ENCODE measurements at regions not wholly inside any gene's neighbourhood (a gene's known extent, or its start where the extent isn't known, plus 50 kb on each side); places are given as distances from the start of the nearest gene placed in this dataset.

DNA sequence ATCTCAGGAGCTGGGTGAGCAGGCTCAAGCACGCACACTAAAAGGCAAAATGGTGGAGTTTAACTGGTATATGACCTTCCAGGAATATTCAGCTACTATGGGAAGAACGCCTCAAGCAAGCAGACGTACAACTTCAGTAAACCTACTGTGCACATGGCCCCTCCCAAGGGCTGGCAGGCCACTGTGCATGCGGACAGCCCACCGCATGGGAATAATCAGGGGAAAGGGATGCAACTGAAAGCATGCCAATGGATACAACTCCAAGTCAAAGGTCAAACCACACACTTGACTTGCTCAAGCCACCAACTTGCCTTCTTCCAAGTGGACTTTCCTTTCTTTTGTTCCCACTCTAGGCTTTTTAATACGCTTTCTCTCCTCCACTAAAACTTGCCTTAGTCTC, 121.6 kb upstream of the SNTG2 start:
- WGBS, 3 donors = 80 to 87% (median 84%) methylated on average over 6 of the region's 6 CpGs
- Histone ChIP-seq H3K27me3 (no peaks in the 10 kb centered on the region), H3K36me3 (no peaks in the 10 kb centered on the region), H3K9me3 (no peaks in the 10 kb centered on the region), H3K4me3 (no peak overlapping the region), H3K4me1 (ENCODE audit: insufficient read depth) (no peaks in the 10 kb centered on the region), H3K27ac (no peak overlapping the region)
- TF ChIP-seq, protein P1, sequence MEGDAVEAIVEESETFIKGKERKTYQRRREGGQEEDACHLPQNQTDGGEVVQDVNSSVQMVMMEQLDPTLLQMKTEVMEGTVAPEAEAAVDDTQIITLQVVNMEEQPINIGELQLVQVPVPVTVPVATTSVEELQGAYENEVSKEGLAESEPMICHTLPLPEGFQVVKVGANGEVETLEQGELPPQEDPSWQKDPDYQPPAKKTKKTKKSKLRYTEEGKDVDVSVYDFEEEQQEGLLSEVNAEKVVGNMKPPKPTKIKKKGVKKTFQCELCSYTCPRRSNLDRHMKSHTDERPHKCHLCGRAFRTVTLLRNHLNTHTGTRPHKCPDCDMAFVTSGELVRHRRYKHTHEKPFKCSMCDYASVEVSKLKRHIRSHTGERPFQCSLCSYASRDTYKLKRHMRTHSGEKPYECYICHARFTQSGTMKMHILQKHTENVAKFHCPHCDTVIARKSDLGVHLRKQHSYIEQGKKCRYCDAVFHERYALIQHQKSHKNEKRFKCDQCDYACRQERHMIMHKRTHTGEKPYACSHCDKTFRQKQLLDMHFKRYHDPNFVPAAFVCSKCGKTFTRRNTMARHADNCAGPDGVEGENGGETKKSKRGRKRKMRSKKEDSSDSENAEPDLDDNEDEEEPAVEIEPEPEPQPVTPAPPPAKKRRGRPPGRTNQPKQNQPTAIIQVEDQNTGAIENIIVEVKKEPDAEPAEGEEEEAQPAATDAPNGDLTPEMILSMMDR (IDR thresholded peaks at IDR 0.05) = no peak
- TF ChIP-seq POLR2A (IDR thresholded peaks at IDR 0.05) (no peak), EP300 (IDR thresholded peaks at IDR 0.05) (no peak)
- no peak for DNase-seq
- intact Hi-C loops (cut with DNase I) = no loop called here

DNA sequence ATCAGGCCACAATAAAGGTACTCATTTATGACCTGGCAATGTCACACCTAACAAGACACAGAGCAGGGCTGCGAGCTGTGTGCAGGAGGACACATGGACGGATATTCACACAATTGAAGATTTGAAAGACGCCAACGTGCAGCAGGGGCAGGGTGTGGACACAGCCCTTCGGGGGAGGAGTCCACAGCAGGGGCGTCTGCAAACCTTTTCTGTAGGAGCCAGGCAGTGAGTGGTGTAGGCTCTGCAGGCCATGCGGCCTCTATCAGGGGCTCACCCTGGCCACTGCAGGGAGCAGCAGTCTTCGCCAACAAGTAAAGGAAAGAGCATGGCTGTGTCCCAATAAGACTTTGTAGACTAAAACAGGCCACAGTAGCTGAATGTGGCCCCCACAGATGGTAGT, 125.7 kb upstream of the SNTG2 start:
- no peak for DNase-seq
- intact Hi-C loops (cut with DNase I) = no loop called here
- Histone ChIP-seq H3K27ac (no peak overlapping the region), H3K9me3 (no peaks in the 10 kb centered on the region), H3K36me3 (no peaks in the 10 kb centered on the region), H3K4me3 (no peak overlapping the region), H3K27me3 (no peaks in the 10 kb centered on the region), H3K4me1 (ENCODE audit: insufficient read depth) (no peaks in the 10 kb centered on the region)
- TF ChIP-seq POLR2A (IDR thresholded peaks at IDR 0.05) = no peak
- no peak for TF ChIP-seq EP300 (IDR thresholded peaks at IDR 0.05)
- TF ChIP-seq, protein P1 (IDR thresholded peaks at IDR 0.05) = no peak
- 73 to 80% (median 77%) methylated on average over 8 of the region's 8 CpGs for WGBS, 3 donors

DNA sequence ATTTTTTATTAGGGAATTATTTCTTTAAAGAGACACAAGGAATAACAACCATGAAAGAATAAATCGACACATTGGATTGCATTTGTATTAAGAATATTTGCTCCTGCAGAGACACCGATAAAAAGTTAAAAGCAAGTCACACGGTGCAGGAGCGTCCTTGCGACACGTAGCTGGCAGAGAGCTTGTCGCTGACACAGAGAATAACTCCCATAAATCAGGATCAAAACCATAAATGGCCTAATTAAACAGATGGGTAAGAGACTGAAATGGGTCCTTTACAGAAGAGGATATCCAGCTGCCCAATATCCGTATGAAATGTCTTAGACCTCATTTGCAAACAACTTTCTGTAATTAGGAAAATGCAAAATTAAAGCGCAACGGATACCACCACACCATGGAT, 126.1 kb upstream of the SNTG2 start:
- no peaks in the 10 kb centered on the region for H3K4me1 ChIP-seq (ENCODE audit: insufficient read depth)
- 88 to 93% (median 91%) methylated on average over 10 of the region's 10 CpGs for WGBS, 3 donors
- no peak overlapping the region for H3K27ac ChIP-seq
- no peaks in the 10 kb centered on the region for H3K36me3 ChIP-seq
- intact Hi-C loops (cut with DNase I) = no loop called here
- H3K4me3 ChIP-seq = no peak overlapping the region
- H3K9me3 ChIP-seq = no peaks in the 10 kb centered on the region
- H3K27me3 ChIP-seq = no peaks in the 10 kb centered on the region
- TF ChIP-seq EP300 (IDR thresholded peaks at IDR 0.05) (no peak), POLR2A (IDR thresholded peaks at IDR 0.05) (no peak)
- TF ChIP-seq, protein P1 (IDR thresholded peaks at IDR 0.05) = no peak
- no peak for DNase-seq

DNA sequence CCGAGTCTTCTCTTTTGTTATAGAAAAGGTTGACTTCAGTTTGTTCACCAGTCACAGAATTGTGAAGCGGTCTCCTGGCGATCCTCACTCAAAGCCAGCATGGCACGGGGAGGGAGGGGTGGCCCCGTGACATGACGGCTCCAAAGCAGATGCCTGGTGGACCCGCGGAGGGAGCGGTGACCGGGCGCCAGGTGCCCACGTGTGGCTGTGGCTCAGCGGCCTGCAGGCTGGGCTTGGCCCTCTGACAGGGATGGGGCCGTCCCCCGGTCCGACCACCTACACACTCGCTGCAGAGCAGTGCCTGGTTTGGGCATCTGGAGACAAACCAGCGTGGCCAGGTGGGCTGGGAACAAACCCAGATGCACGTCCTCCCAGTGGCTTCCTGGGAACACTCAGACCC, 129.1 kb upstream of the SNTG2 start:
- H3K4me3 ChIP-seq = no peak overlapping the region
- DNase-seq = no peak
- H3K27me3 ChIP-seq = no peaks in the 10 kb centered on the region
- no peaks in the 10 kb centered on the region for H3K4me1 ChIP-seq (ENCODE audit: insufficient read depth)
- no peaks in the 10 kb centered on the region for H3K36me3 ChIP-seq
- H3K27ac ChIP-seq = no peak overlapping the region
- 87 to 89% (median 88%) methylated on average over 19 of the region's 19 CpGs for WGBS, 3 donors
- TF ChIP-seq EP300 (IDR thresholded peaks at IDR 0.05) = no peak
- TF ChIP-seq, protein P1 (IDR thresholded peaks at IDR 0.05) = no peak
- TF ChIP-seq POLR2A (IDR thresholded peaks at IDR 0.05) = no peak
- no peaks in the 10 kb centered on the region for H3K9me3 ChIP-seq
- intact Hi-C loops (cut with DNase I) = no loop called here

DNA sequence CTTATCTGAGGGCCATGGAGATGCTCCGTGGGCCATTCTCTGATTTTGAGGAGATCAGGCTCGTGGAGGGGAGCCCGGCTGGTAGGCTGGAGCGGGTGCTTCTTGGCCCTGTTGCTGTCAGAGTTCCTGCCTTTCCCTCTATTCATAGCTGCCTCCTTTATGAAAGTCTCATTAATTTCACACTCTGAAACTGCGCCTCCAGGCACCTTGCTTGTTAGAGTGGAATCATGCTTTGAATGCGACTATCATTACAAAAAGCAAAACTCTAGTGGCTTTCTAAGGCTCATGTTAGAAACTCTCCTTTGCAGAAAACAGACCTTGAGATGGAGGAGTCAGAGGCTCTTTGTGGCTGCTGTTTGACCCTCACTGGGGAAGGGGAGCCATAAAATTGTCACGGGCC, 131.0 kb upstream of the SNTG2 start:
- TF ChIP-seq, protein P1 (IDR thresholded peaks at IDR 0.05) = no peak
- TF ChIP-seq POLR2A (IDR thresholded peaks at IDR 0.05) (no peak), EP300 (IDR thresholded peaks at IDR 0.05) (no peak)
- no peak for DNase-seq
- Histone ChIP-seq H3K4me3 (no peak overlapping the region), H3K27ac (no peak overlapping the region), H3K27me3 (no peaks in the 10 kb centered on the region), H3K9me3 (no peaks in the 10 kb centered on the region), H3K36me3 (no peaks in the 10 kb centered on the region), H3K4me1 (ENCODE audit: insufficient read depth) (no peaks in the 10 kb centered on the region)
- WGBS, 3 donors = 90 to 94% (median 92%) methylated on average over 7 of the region's 7 CpGs
- intact Hi-C loops (cut with DNase I) = no loop called here

Measured in ovary (tissue), 7 donors.